NOMO-1 treated with dmso at 0.1 percent for 144 hours (cell line): ENCODE measurements at regions not wholly inside any gene's neighbourhood (a gene's known extent, or its start where the extent isn't known, plus 50 kb on each side); places are given as distances from the start of the nearest gene placed in this dataset.
"Not testable (repeated sequence)": the region's sequence is repeated elsewhere in the genome, so short reads cannot be mapped to it uniquely, and the experiment has no call there.

Source experiments
- DNase-seq: peaks from one replicate; lab custom pipeline; 2025; ENCODE audit not compliant: unreplicated experiment; lab: John Stamatoyannopoulos, UW

DNA sequence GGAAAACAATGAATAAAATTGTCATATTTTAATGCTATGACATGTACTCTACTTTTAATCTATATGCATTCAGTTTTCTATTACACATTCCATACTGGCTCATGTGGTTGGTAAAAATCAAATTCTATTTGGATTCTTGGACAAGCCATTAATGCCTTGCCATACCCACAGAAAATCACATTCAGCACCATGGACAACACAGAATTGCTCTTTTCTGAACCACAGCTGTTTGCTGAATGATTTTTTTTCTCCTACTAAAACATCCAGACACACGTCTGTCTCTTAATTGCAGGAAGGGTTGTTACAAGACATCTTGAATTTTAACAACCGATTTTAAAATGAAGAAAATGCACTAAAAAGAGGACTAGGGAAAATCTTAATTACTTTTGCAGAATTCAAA, 675.6 kb downstream of the BRINP1 start:
- DNase-seq, result no peak

DNA sequence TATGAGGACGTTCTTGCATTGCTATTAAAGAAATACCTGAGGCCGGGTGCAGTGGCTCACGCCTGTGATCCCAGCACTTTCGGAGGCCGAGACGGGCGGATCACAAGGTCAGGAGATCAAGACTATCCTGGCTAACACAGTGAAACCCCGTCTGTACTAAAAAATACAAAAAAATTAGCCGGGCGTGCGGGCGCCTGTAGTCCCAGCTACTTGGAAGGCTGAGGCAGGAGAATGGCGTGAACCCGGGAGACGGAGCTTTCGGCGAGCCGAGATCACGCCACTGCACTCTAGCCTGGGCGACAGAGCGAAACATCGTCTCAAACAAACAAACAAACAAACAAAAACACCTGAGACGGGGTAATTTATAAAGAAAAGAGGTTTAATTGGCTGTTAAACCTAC, 674.0 kb downstream of the BRINP1 start:
- DNase-seq, result not testable (repeated sequence)

DNA sequence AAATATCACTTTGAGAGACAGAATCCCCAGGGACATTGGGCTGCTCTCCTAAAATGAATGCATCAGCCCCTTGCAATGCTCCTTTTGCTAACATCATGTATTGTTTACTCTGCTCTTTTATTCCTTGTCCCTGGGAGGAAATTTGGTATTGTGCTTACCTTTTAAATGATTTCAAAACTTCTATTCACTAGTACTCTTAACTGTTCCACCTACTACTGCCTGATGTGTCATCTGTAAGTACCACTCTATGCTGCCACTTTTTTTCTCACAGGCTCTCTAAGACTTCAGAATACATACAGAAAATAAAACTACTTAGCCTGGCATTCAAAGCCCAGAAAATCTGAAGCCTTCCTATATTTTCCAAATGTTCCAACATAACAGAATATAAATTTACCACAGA, 667.2 kb downstream of the BRINP1 start:
- no peak for DNase-seq

DNA sequence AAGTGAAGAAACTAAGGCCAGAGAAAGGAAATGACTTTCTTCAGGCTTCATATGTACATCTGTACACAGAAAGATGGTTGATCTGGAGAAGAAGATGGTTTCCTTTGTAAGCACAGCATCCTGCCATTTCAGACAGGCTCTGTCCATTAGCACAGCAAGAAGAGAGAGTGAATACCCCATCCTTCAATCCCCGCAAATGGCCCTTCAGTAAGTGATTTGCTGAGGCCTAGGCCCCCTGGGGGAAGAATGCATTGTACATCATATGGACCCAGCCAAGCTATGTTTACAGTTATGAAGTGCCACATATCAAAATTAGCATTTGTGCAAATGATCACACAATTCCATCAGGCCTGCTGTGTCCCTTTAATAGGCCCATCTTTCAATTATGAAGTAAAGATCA, 657.4 kb downstream of the BRINP1 start:
- no peak for DNase-seq

DNA sequence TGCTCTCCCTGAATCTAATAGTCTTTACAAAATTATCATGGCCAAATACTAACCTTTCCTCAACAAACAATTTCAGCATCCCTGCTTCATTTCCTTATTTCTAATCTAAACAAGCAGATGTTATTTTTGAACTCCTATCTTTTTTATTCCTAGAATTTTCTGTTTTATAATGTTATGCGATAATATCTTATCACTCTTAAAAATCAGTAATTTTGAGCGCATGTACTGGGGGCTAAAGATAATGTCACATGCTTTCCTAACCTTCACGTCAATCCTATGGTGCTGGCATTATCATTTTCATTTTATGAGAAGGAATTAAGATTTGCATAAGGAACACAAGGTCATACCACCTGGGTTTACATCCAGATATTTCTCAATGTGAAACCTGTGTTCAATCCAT, 648.0 kb downstream of the BRINP1 start:
- DNase-seq, result no peak

DNA sequence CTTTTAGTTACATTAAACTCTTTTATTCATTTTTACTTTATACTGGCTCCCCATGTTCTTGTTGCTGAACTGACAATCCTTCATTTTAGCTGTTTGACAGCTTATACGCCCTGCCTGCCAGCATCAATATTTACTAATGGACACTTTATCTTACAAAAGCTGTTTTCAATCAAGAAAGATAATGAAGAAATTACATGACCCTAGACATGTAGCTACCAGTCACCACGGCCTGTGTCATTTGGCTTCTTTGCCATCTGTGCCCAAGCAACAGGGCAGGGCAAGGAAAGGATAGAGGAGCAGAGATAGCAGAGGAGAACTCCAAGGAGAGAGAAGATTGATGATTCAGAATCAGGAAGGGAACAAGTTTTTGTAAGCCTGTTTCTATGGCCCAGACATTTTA, 647.3 kb downstream of the BRINP1 start:
- no peak for DNase-seq

DNA sequence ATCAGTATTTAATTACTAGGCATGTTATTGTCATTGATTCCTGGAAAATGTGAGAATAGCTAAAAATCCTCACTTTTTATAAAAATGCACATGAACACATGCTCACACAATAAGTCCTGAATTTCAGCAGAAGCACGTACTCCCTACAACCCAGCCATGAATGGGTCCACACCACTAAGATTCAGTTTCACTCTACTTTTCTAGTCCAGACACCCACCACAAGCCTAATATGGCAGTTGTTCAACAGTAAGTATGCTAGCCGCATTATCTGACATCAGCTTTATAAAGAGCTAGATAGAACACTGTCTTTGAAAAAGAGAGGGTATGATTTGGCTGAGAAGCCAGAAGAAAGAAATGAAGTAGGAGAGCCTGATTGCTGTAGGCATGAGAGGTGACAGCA, 639.3 kb downstream of the BRINP1 start:
- no peak for DNase-seq

DNA sequence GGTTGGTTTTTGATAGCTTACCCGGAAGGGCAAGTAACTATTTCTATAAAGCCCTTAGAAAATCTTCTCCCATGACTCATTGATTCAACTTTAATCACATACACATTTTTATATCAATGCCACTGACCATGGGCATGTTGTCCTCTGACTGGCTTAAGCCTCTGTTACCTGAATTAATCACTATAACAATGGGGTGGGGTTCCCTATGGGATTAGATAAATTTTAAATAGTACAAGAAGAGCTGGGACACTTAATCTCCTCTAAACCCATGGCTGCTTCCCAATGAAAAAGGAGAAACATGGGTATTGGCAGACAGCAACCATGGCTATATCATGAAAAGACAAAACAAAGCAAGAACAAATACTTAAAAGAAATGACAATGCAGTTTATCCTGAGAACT, 636.2 kb downstream of the BRINP1 start:
- DNase-seq, result no peak

DNA sequence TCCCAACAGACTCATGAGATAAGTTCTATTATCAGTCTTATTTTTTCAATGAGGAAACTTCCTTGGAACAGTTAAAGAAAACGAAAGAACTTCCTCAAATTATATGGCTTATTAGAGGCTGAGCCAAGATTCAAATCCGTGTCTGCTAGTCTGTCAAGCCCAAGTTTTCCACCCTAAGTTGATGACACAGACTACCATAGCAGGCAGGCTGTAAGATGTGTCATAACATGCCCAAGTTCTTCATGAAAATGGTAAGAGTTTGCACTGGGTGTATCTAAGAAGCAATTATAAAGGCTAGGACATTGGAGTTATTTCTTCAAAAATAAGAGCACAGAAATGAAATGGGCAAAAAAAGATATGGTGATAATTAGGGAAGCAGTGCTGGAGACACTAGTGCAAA, 634.5 kb downstream of the BRINP1 start:
- no peak for DNase-seq

DNA sequence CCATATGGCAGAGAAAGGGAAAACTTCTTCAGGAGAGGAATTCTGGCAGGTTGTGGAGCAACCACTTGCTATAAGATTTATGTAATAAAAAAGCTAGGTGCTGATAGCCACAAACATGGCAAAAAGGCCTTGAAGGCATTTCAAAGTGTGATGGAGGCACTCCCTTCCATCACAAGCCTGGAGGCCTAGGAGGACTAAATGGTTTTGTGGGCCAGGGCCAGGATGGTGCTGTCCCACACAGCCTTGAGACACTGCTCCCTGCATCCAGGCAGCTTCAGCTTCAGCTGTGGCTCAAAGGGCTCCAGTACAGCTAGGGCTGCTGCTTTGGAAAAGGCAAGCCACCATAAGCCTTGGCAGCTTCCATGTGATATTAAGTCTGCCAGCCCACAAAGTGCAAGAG, 632.8 kb downstream of the BRINP1 start:
- DNase-seq, result no peak

DNA sequence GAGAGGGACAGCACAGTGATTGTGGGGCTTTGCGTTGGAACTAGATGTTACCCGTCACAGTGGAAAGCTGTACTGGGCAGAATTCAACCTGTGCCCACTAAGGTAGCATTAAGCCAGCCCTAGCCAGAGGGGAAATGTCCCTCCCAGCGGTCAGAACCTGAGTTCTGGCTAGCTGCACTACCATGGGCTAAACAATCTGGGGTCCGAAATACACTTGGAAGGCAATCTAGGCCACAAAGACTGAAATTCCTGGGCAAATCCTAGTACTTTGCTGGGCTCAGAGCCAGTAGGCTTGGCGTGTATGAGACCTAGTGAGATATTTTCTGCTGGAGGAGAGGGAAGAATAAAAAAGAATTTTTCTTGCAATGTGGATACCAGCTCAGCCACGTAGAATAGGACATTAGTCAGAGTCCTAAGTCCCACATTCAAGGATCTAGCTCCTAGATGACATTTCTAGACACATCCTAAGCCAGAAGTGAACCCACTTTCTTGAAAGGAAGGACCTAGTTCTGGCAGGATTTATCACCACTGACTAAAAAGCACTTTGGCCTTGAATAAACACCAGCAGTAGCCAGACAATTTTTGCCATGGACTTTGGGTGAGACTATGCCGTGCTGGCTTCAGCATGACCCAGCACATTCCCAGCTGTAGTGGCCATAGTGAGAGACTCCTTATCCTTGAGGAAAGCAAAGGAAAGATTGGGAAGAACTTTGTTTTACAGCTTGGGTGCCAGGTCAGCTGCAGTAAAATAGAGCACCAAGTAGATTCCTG, 618.0 kb downstream of the BRINP1 start:
- DNase-seq, result no peak

DNA sequence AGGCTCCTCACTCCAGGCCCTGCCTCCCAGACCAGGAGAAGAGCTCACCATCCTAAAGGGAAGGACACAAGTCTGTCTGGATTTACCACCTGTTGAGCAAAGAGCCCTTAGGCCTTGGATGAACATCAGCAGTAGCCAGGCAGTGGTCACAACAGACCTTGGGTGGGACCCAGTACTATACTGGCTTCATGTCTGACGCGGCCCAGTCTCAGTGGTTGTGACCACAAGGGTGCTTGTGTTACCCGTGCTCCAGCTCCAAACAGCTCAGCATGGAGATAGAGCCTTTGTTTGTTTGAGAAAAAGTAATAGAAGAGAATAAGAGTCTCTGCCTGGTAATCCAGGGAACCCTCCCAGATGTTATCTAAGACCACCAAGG, 617.4 kb downstream of the BRINP1 start:
- no peak for DNase-seq

DNA sequence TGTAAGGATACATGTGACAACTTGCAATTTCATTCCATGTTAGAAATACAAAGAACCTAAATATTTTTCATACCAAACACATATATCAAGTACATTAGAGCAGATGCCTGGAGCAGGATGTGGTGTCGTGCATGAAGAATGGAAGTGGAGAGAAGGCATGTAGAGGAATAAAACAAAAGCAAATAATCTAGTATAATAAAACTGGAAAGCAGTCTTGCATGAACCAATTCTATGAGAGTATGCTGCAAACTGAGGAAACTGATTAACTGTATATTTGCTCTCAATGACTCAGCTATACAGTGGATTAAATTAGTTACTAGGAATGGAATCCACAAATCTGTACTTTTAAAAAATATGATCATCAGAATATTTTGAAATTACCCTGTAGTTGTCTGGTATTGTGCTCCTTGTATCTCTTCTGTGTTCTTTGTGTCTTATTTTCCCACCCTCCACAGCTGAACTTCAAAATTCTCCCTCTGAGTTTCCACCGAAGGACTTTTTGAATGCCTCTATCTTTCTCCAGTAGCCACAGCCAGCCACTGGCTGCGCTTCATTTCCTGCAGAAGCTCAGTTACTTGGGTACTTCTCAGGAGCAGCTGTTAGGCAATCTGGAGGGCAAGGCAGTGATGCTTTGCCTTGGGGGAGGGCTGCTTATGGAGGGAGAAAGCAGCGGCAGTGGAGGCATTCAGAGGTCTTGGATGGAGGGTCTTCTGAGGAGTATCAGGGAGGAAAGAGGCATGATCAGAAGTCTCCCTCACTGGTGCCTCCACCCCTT, 608.0 kb downstream of the BRINP1 start:
- DNase-seq, result no peak

DNA sequence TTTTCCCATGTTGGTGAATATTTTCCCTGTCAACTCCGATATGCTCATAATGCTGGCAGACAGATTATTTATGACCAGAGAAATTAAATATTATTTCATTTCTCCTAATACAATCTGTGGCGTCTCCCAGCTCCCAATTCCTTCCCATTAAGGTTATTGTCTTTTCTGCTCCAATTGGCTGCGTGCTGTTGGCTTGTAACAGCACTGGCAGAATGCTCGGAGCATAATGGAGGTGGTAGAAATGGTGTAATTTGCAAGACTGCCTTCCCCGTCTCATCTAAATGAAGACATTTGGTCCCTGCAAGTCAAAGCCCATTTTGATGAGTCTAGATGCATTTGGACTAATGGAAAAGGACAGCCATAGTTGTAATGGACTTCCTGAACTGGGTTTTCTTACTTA, 601.7 kb downstream of the BRINP1 start:
- DNase-seq, result no peak

DNA sequence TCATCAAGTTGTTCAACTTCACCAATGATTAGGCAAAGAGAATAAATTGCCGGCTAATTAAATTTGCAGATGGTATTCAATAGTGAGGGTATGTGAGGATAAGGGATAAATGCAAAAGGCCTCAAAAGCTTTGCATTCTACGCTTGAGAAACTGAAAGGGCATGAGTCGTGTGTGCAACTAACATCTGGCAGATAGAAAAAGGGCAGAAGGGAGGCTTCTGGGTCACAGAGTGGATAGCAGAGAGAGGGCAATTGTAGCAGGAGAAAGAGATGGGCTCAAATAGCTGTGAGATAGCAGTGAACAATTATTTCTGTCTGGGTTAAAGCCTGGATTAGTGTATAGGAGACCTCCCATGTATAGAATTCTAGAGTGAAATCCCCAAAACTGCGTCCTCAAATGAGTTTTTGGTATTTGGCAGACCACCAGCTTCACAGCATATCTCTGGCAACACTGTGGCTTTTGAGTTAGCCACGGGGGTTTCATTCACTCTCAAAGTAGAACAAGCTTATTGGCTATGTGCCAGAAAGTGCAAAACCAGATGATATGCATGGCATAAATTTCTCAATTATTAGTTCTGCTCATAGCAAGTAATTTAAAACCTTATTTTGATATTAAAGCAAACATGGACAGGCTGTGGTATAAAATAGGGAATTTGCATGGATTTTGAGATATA, 586.3 kb downstream of the BRINP1 start:
- no peak for DNase-seq

DNA sequence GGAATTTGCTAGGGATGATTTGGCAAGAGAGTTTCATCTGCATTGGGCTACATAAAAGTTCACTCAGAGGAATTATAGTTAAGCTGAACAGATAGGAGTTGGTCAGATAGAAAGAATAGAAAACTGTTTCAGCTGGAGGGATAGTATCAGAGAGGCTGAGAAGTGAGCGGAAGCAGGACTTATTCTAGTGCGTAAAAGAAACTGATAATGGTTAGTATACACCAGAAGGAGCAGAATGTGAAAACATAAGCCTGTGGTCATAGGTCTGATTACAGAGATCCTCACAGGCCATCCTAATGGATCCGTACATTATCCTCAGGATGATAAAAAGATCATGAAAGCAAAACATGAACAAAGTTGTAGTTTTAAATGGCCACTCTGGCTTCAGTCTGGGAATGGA, 585.2 kb downstream of the BRINP1 start:
- no peak for DNase-seq

DNA sequence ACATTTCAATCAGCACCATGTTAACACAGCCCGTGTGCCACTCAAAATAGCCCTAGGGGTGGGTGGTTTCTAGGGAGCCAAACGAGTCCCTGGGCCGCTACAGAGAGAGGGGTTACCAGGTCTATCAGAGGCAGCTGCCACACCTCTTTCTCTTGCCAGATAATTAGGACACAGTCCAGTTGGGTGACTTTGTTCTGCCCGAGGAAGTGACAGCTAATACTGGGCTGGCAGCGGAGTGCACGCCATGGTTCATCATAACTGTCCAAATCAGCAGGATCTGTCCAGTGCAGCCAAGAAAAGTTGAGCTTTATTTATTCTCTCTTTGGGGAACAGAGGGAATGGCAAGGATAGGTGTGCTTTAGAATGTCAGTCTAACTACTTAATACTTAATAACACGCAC, 583.8 kb downstream of the BRINP1 start:
- no peak for DNase-seq

DNA sequence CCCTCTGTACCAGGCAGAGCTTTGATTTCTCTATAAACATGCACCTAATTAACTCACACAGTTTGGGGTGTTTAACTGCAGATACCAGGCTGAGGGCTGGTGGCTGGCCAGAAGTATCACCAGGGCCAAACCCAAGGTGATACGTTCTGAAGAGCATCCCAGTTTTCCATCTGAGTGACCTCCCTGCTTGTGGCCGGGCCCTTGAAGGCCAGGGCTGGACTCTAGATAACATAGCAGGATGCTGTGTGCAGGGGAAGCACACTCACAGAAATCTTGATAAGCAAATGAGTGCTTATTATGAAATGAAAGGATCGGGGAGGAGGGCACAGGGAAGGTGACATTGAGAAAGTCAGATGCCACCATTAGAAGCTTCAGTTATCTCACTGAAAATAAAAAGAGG, 582.4 kb downstream of the BRINP1 start:
- no peak for DNase-seq

DNA sequence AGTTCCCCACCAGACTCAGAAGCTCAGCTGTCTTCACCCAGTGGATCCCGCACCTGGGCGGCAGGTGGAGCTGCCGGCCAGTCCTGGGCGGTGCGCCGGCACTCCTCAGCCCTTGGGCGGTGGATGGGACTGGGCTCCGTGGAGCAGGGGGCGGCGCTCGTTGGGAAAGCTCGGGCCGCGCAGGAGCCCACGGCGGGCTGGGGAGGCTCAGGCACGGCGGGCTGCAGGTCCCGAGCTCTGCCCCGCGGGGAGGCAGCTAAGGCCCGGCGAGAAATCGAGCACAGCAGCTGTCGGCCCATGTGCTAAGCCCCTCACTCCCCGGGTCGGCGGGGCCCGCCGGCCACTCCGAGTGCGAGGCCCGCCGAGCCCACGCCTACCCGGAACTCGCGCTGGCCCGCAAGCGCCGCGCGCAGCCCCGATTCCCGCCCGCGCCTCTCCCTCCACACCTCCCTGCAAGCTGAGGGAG, 560.0 kb downstream of the BRINP1 start:
- DNase-seq, result no peak

DNA sequence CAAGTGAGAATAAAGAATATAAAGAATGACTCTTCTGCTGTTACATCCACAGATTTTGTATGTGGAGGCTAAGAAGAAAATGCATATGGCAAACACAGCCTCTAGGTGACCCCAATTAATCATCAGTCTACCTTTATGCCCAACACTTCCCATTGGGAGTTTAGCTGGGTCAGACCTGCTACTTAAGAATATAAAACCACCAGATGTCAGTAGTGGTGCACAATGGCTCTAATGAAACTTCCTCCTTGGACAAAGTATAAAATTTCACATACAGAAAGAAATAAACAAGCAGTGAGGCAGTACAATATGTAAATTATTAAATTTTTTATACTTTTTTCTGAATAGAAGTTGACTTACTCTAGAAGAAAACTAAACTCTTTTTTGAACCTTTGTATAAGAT, 539.9 kb downstream of the BRINP1 start:
- no peak for DNase-seq

DNA sequence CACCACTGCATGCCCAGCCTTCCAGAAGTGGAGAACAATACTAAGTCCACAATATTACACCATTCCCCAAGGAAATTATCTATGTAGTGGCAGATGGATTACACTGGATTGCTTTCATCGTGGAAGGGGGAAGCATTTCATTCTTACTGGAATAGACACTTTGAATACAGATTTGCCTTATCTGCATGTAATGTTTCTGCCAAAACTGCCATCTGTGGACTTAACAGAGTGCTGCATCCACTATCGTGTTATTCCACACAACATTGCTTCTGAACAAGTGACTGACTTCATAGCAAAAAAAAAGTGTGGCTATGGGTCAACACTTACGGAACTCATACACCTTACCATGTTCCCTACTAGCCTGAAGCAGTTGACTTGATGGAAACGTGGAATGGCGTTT, 536.9 kb downstream of the BRINP1 start:
- DNase-seq, result no peak

DNA sequence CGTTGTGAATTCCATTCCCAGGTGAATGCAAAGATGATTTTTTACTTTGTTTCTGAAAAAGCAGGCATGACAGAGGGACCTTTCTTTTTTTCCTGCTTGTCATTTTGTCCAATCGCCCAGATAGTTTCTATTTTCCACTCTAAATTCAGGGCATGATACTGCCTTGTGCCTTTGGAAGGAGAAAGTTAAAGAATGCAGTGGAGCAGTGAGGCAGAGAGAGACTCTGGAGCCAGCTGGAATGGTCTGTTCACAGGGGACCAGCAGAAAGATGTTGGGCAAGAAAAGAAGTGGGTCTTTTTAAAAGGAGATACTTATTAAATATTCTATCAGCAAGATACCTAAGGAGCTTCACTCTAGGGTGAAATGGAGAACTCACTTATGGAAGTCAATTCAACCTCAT, 532.3 kb downstream of the BRINP1 start:
- no peak for DNase-seq
